Lung (tissue), 11 donors: ENCODE measurements at regions not wholly inside any gene's neighbourhood (a gene's known extent, or its start where the extent isn't known, plus 50 kb on each side); places are given as distances from the start of the nearest gene placed in this dataset.
A peak's percentile ranks its signal among the peaks of the same experiment; 100 is the strongest.

Experiments
- ATAC-seq: fragments of 200-7000 bp; cut with Tn5 transposase; one replicate; pipeline ENCODE4 v1.9.1; 2020; ENCODE audit warnings: moderate number of reproducible peaks; ENCODE audit not compliant: insufficient read depth, low FRiP score
- DNase-seq, 3 donors: peaks; one replicate each; pipeline ENCODE4 v3.0.0-alpha.2; 2013 to 2017
- H3K27ac ChIP-seq, 2 donors: one replicate each; pipeline ENCODE4 v1.5.1; 2013; ENCODE audit warnings: mild to moderate bottlenecking in 2 of 2, moderate library complexity in 2 of 2, control low read depth in 1 of 2, inconsistent platforms in 1 of 2, low read depth in 1 of 2, low read length in 1 of 2
- H3K27me3 ChIP-seq, 3 donors: one replicate each; pipeline ENCODE4 v1.5.1; 2013; ENCODE audit warnings: low read length in 2 of 3; ENCODE audit not compliant: control insufficient read depth in 3 of 3, insufficient read depth in 3 of 3
- H3K36me3 ChIP-seq, 4 donors: one replicate each; pipeline ENCODE4 v1.5.1; 2013; ENCODE audit warnings: low read length in 4 of 4, mild to moderate bottlenecking in 1 of 4, moderate library complexity in 1 of 4; ENCODE audit not compliant: control insufficient read depth in 4 of 4, insufficient read depth in 4 of 4
- H3K4me1 ChIP-seq, 5 donors: one replicate each; pipeline ENCODE4 v1.5.1; 2013; ENCODE audit warnings: low read length in 5 of 5, mild to moderate bottlenecking in 2 of 5, moderate library complexity in 1 of 5; ENCODE audit not compliant: control insufficient read depth in 5 of 5, insufficient read depth in 5 of 5
- H3K4me3 ChIP-seq: one replicate; pipeline ENCODE4 v1.5.1; 2013; ENCODE audit warnings: mild to moderate bottlenecking, control low read depth, moderate library complexity
- H3K9ac ChIP-seq, 2 donors: one replicate each; pipeline ENCODE4 v1.5.1; 2013; ENCODE audit warnings: low read length in 2 of 2, control low read depth in 1 of 2; ENCODE audit not compliant: insufficient read depth in 1 of 2
- H3K9me3 ChIP-seq, 4 donors: one replicate each; pipeline ENCODE4 v1.5.1; 2013; ENCODE audit warnings: low read length in 3 of 4, mild to moderate bottlenecking in 1 of 4, moderate library complexity in 1 of 4; ENCODE audit not compliant: control insufficient read depth in 4 of 4, insufficient read depth in 3 of 4
- CTCF ChIP-seq: IDR thresholded peaks from 2 replicates; pipeline ENCODE4 v1.5.1; 2012; ENCODE audit warnings: mild to moderate bottlenecking; ENCODE audit errors: control extremely low read depth, extremely low read depth
- WGBS, 2 donors: extraction: QIAGEN DNeasy Blood & Tissue Kit; methylation state at CpG; one replicate each; pipeline ENCODE4 v1.1.7; 2013; 5-methylcytosine and 5-hydroxymethylcytosine counted together
- donor health status: control.
- donor health status: control.
- donor health status: Bipolar disorder and iron deficiency.
- donor health status: healthy.
- donor health status: DM: yes; HTN: yes; CAD: no.

GRCh38 chr9:81289622-81290021 lies 399.7 kb downstream of the TLE1 start:
- DNase-seq (no peak), ATAC-seq (no peak)
- no peaks in the 10 kb centered on the region for H3K4me1 ChIP-seq
- no peak overlapping the region for H3K4me3 ChIP-seq
- no peaks in the 10 kb centered on the region for H3K36me3 ChIP-seq
- H3K9ac ChIP-seq, result no peak overlapping the region
- H3K27ac ChIP-seq, result no peak overlapping the region
- WGBS, 2 donors, result 83 to 86% methylated on average over 1 of the region's 1 CpG
- H3K27me3 ChIP-seq, result no peaks in the 10 kb centered on the region
- H3K9me3 ChIP-seq, result no peaks in the 10 kb centered on the region
- TF ChIP-seq CTCF, result no peak

GRCh38 chr9:81268048-81268447 lies 421.3 kb downstream of the TLE1 start:
- H3K4me3 ChIP-seq, result no peak overlapping the region
- ATAC-seq (no peak), DNase-seq (peak in 2 of 3 donors; percentile 30 to 38)
- H3K9me3 ChIP-seq, result peaks cover 0 to 2% (median 0%) of the 10 kb centered on the region in 4 donors
- H3K27me3 ChIP-seq, result no peaks in the 10 kb centered on the region
- no peak overlapping the region for H3K27ac ChIP-seq
- WGBS, 2 donors, result 73 to 89% methylated on average over 1 of the region's 1 CpG
- H3K4me1 ChIP-seq, result no peaks in the 10 kb centered on the region
- no peak overlapping the region for H3K9ac ChIP-seq
- no peak for TF ChIP-seq CTCF
- no peaks in the 10 kb centered on the region for H3K36me3 ChIP-seq

- H3K4me1 ChIP-seq, result no peaks in the 10 kb centered on the region
- H3K27me3 ChIP-seq, result no peaks in the 10 kb centered on the region
- DNase-seq (no peak), ATAC-seq (no peak)
- no peak for TF ChIP-seq CTCF
- no peak overlapping the region for H3K9ac ChIP-seq
- no peak overlapping the region for H3K4me3 ChIP-seq
- peaks cover 0 to 2% (median 0%) of the 10 kb centered on the region in 4 donors for H3K9me3 ChIP-seq
- no peak overlapping the region for H3K27ac ChIP-seq
- H3K36me3 ChIP-seq, result no peaks in the 10 kb centered on the region
These were observed 422.7 kb downstream of the TLE1 start for GRCh38 chr9:81266674-81267073.

- Histone ChIP-seq H3K4me1 (no peaks in the 10 kb centered on the region), H3K36me3 (no peaks in the 10 kb centered on the region), H3K27ac (no peak overlapping the region), H3K9ac (no peak overlapping the region), H3K4me3 (no peak overlapping the region), H3K27me3 (no peaks in the 10 kb centered on the region), H3K9me3 (peaks cover 0 to 2% (median 0%) of the 10 kb centered on the region in 4 donors)
- WGBS, 2 donors, result 90 to 91% methylated on average over 2 of the region's 2 CpGs
- ATAC-seq, result no peak
- no peak for DNase-seq
- no peak for TF ChIP-seq CTCF
These were observed 423.3 kb downstream of the TLE1 start for GRCh38 chr9:81266086-81266485.
